Fibroblast of lung (primary cell): ENCODE measurements at regions not wholly inside any gene's neighbourhood (a gene's known extent, or its start where the extent isn't known, plus 50 kb on each side); places are given as distances from the start of the nearest gene placed in this dataset.

Source experiments
- DNase-seq, 2 donors: peaks; one replicate each; pipeline versions ENCODE4 v3.0.0 to v3.0.0-alpha.2; 2010; ENCODE audit warnings: low read depth in 2 of 2
- H2AFZ ChIP-seq: 2 replicates; pipeline ENCODE4 v1.5.1; 2012; ENCODE audit warnings: low read length, control low read depth, inconsistent platforms
- H3K27ac ChIP-seq: 2 replicates; pipeline ENCODE4 v1.5.1; 2011; ENCODE audit warnings: low read length, control low read depth; ENCODE audit not compliant: insufficient read depth
- H3K27me3 ChIP-seq: 2 replicates; pipeline ENCODE4 v1.5.1; 2011; ENCODE audit warnings: mild to moderate bottlenecking, low read length; ENCODE audit not compliant: control insufficient read depth, insufficient read depth
- H3K36me3 ChIP-seq: 2 replicates; pipeline ENCODE4 v1.5.1; 2011; ENCODE audit warnings: low read length; ENCODE audit not compliant: control insufficient read depth, insufficient read depth
- H3K4me1 ChIP-seq: 2 replicates; pipeline ENCODE4 v1.5.1; 2011; ENCODE audit warnings: low read length; ENCODE audit not compliant: control insufficient read depth, insufficient read depth; ENCODE audit errors: extremely low read depth
- H3K4me2 ChIP-seq: 2 replicates; pipeline ENCODE4 v1.5.1; 2011; ENCODE audit warnings: low read length, control low read depth; ENCODE audit not compliant: insufficient read depth; ENCODE audit errors: extremely low read depth
- H3K4me3 ChIP-seq, 4 experiments: fragments of 200-600 bp in 1 of 4; sonication (generic) in 1 of 4; replicated peaks in 1 of 4; 2 replicates each; pipeline ENCODE4 v1.5.1; 2011 to 2016; ENCODE audit warnings: low read length in 4 of 4, low read depth in 3 of 4, mild to moderate bottlenecking in 3 of 4, control low read depth in 2 of 4, inconsistent platforms in 1 of 4, mixed read lengths in 1 of 4; ENCODE audit not compliant: insufficient read depth in 1 of 4; ENCODE audit errors: control extremely low read depth in 1 of 4
- H3K79me2 ChIP-seq: 2 replicates; pipeline ENCODE4 v1.5.1; 2012; ENCODE audit warnings: mild to moderate bottlenecking, low read length, inconsistent platforms; ENCODE audit not compliant: control insufficient read depth, insufficient read depth
- H3K9ac ChIP-seq: 2 replicates; pipeline ENCODE4 v1.5.1; 2011; ENCODE audit warnings: mild to moderate bottlenecking, low read length, control low read depth; ENCODE audit not compliant: insufficient read depth
- H3K9me3 ChIP-seq: 2 replicates; pipeline ENCODE4 v1.5.1; 2012; ENCODE audit warnings: low read depth, low read length; ENCODE audit not compliant: control insufficient read depth, insufficient read depth
- H4K20me1 ChIP-seq: 2 replicates; pipeline ENCODE4 v1.5.1; 2011; ENCODE audit warnings: low read length; ENCODE audit not compliant: control insufficient read depth, insufficient read depth; ENCODE audit errors: extremely low read depth
- CTCF ChIP-seq, 2 donors: IDR thresholded peaks in 1 of 2; conservative IDR thresholded peaks in 1 of 2; 1 replicate in 1 of 2; 2 replicates in 1 of 2; pipeline ENCODE4 v1.5.1; 2011 to 2012; ENCODE audit warnings: low read length in 2 of 2, control low read depth in 1 of 2, inconsistent platforms in 1 of 2, low read depth in 1 of 2, mild to moderate bottlenecking in 1 of 2
- EZH2 ChIP-seq: IDR thresholded peaks from 2 replicates; pipeline ENCODE4 v1.5.1; 2012; ENCODE audit warnings: low read length, control low read depth, mild to moderate bottlenecking; ENCODE audit errors: missing control alignments

GRCh38 chr10:64977915-64978314 lies 1456.7 kb downstream of the REEP3 start:
- TF ChIP-seq CTCF (conservative IDR thresholded peaks at IDR 0.05 in 1 of 2, IDR thresholded peaks at IDR 0.05 in 1 of 2; ENCODE audit: low read depth in 1 of 2, low read length in 2 of 2) (no peak), EZH2 (no peak)
- DNase-seq = peak in 1 of 2 donors; percentile 1
- no peaks in the 10 kb centered on the region for H3K4me1 ChIP-seq

GRCh38 chr10:64996886-64997285 lies 1475.7 kb downstream of the REEP3 start:
- Histone ChIP-seq H3K79me2 (no peaks in the 10 kb centered on the region), H3K4me2 (no peak overlapping the region), H3K4me3 (no peak overlapping the region), H3K9ac (no peak overlapping the region), H3K36me3 (no peaks in the 10 kb centered on the region), H2AFZ (no peak overlapping the region), H3K27me3 (no peaks in the 10 kb centered on the region), H4K20me1 (no peaks in the 10 kb centered on the region), H3K9me3 (no peaks in the 10 kb centered on the region), H3K4me1 (no peaks in the 10 kb centered on the region), H3K27ac (no peak overlapping the region)
- no peak for TF ChIP-seq EZH2
- no peak for TF ChIP-seq CTCF (conservative IDR thresholded peaks at IDR 0.05 in 1 of 2, IDR thresholded peaks at IDR 0.05 in 1 of 2; ENCODE audit: low read depth in 1 of 2, low read length in 2 of 2)
- no peak for DNase-seq

More at GRCh38 chr10:64977915-64978314, 1456.7 kb downstream of the REEP3 start:
- Histone ChIP-seq H3K36me3 (no peaks in the 10 kb centered on the region), H3K27me3 (no peaks in the 10 kb centered on the region), H3K27ac (no peak overlapping the region), H3K4me2 (no peak overlapping the region), H3K9me3 (no peaks in the 10 kb centered on the region), H2AFZ (no peak overlapping the region), H3K79me2 (no peaks in the 10 kb centered on the region), H3K4me3 (no peak overlapping the region), H4K20me1 (no peaks in the 10 kb centered on the region), H3K9ac (no peak overlapping the region)

- Histone ChIP-seq H3K27ac (no peak overlapping the region), H3K9ac (no peak overlapping the region), H2AFZ (no peak overlapping the region), H3K9me3 (no peaks in the 10 kb centered on the region), H3K79me2 (no peaks in the 10 kb centered on the region), H3K4me3 (no peak overlapping the region), H3K4me2 (no peak overlapping the region), H3K27me3 (no peaks in the 10 kb centered on the region), H4K20me1 (no peaks in the 10 kb centered on the region), H3K36me3 (no peaks in the 10 kb centered on the region), H3K4me1 (no peaks in the 10 kb centered on the region)
- no peak for DNase-seq
- TF ChIP-seq EZH2 = no peak
- no peak for TF ChIP-seq CTCF (conservative IDR thresholded peaks at IDR 0.05 in 1 of 2, IDR thresholded peaks at IDR 0.05 in 1 of 2; ENCODE audit: low read depth in 1 of 2, low read length in 2 of 2)
Measured at GRCh38 chr10:65010845-65011244, 1489.6 kb downstream of the REEP3 start.
